ENCODE measurements at regions not wholly inside any gene's neighbourhood (a gene's known extent, or its start where the extent isn't known, plus 50 kb on each side); places are given as distances from the start of the nearest gene placed in this dataset.
"Not testable (repeated sequence)": the region's sequence is repeated elsewhere in the genome, so short reads cannot be mapped to it uniquely, and the experiment has no call there.

DNA sequence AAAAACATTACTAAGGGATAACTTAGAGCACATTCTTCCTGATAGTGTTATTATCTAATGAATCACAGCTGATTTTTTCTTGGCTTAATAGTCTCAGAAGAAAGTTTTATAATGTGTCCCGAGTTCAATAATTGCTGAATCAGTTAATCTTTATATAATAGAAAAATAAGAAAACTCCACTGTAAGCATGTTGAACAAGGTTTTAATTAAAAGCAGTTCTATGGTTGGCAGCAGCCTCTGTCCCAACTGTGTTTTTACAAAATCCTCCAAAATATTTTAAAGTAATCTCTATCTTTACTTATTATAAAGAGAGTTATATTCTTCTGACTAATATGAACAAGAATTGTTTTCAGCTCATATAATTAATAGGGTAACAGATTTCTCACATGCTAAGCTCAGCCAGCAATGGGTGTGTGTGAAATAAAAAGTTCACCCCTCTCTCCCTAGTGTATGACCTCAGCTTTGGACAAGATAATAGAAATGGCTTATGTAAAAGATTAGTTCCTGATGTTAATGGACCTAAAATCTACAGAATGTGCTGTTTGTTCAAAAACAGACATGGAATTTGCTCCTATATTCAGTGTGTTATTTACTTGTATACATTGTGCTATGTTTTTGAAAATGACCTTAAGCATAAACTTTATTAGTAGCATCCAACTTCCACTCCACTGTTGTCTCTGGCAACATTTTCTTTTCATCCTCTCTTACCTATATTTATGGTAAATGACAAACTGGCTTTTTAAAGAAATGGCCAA is 67.1 kb upstream of the DCN start:
- DNase-seq (ENCODE audit: low read depth in 2 of 2): no peak

DNA sequence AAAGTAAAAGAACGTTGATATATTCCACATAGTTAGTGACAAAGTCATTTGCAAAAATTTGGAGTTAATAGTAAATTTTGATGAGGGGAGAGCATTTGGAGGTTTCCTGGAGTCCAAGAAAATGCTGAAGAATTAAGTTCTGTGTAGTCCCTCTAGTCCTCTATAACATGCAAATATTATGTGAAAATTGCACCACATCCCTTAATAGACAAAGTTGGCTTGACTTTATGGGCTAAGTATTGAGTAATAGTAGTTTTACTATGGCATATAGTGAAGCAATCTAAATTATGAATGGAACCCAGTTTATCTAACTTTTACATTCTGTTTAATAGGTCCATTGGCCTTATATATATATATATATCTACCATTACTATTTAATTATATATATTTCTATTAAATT is 66.4 kb upstream of the DCN start:
- no peak for DNase-seq (ENCODE audit: low read depth in 2 of 2)

GRCh38 chr12:91243177-91243576 is 60.6 kb upstream of the DCN start:
- DNase-seq (ENCODE audit: low read depth in 2 of 2): not testable (repeated sequence)

DNA sequence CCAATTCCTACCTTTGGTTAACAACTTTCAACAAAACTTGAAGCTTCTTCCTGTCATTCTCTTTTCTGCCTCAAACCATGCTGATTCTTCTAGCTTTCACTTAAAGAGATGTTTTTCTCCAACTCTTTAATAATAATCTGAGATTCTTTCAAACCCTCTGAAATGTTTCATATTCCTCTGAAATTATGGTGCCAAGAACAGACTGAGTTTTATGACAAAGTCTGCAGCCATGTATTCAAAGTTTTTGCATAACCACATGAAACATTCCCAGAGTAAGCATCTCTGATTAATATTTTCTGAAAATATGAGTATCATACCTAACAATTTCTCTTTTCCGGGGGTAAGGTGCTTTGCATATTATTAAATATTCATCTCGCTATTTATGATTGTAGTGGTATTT is 59.1 kb upstream of the DCN start:
- DNase-seq (ENCODE audit: low read depth in 2 of 2): no peak

GRCh38 chr12:91240386-91241095 is 57.9 kb upstream of the DCN start:
- DNase-seq (ENCODE audit: low read depth in 2 of 2): no peak

DNA sequence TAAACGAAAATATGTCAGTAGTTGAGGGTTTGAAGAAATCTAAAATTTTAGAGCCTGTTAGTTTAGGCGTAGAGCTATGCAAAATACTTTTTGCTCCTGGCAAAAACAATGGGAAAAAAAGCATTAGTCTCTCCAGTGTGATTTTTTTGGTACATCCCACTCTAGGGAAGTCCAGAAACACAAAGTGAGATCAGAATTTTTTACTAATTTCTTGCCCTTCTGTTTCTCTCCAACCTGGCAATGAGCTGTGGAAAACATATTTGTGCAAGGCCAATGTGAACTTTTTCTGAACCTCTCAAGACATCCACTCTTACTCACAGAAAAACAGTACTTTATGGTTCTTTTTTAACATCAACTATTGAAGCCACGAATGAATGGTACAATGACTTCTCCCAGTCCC is 56.9 kb upstream of the DCN start:
- DNase-seq (ENCODE audit: low read depth in 2 of 2): no peak

All from stimulated activated CD4-positive, alpha-beta T cell treated with anti-CD3 and anti-CD28 coated beads, Interleukin-1b, Interleukin-23, amount 100 ng/mL, for 4 hours (primary cell).